ENCODE measurements at regions not wholly inside any gene's neighbourhood (a gene's known extent, or its start where the extent isn't known, plus 50 kb on each side); places are given as distances from the start of the nearest gene placed in this dataset.
"Not testable (repeated sequence)": the region's sequence is repeated elsewhere in the genome, so short reads cannot be mapped to it uniquely, and the experiment has no call there.

DNA sequence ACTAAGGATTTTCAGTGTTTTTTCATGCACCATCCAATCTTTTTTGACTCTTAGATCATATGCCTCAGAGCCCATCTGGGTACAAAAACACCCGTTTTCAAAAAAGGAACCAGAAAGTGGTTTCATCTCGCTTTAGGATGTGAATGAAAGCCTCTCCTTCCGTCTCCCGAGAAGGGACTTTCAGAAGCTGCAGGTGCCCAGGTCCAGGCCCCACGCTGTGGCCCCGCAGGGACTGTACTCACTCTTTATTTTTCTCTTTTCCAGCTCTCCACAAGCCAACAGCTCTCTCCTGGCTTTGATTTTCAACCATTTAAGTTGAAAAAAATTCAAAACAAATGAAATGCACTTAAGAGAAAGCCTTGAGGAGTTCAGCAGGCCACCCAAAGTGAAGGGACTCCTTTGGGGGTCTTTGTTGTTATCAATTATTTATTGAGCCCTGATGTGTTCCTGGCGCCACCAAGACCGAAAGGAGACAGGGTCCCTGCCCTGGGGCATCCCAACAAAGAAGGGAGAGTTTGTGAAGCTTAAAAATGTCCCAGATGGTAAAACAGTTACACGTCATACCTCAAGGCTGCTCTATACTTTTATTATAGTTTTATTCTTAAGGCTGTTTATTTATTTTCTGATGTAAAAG, 467.3 kb downstream of the PREX1 start:
- Histone ChIP-seq H3F3A (ENCODE audit: low read depth) (no peaks in the 10 kb centered on the region), H3K79me2 (ENCODE audit: low read depth) (no peaks in the 10 kb centered on the region), H3K9ac (no peak overlapping the region), H4K20me1 (ENCODE audit: low read depth) (no peaks in the 10 kb centered on the region), H3K27me3 (no peaks in the 10 kb centered on the region), H3K4me2 (no peak overlapping the region), H3K4me3 (no peak overlapping the region), H3K36me3 (no peaks in the 10 kb centered on the region), H3K27ac (no peak overlapping the region), H3K4me1 (peaks cover 6% of the 10 kb centered on the region), H3K9me3 (ENCODE audit: low read depth) (no peaks in the 10 kb centered on the region), H2AFZ (replicated peaks) (no peak overlapping the region)
- Mint-ChIP-seq H3K9me3 (peaks cover 19% of the 10 kb centered on the region), H3K4me3 (no peak overlapping the region), H3K4me1 (peaks cover 21% of the 10 kb centered on the region), H3K36me3 (peaks cover 2% of the 10 kb centered on the region), H3K27ac (no peak overlapping the region), H3K27me3 (ENCODE audit: insufficient read depth, low read depth) (peaks cover 35% of the 10 kb centered on the region)
- TF ChIP-seq EZH2phosphoT487 (IDR thresholded peaks at IDR 0.05) (no peak), CTCF (IDR thresholded peaks at IDR 0.05) (no peak), EZH2 (IDR thresholded peaks at IDR 0.05) (no peak)
- no peak for DNase-seq (ENCODE audit: low spot score)

GRCh38 chr20:48359692-48360341, 468.0 kb downstream of the PREX1 start:
- Histone ChIP-seq H2AFZ (replicated peaks) (no peak overlapping the region), H3F3A (ENCODE audit: low read depth) (no peaks in the 10 kb centered on the region), H3K27me3 (no peaks in the 10 kb centered on the region), H3K9me3 (ENCODE audit: low read depth) (no peaks in the 10 kb centered on the region), H3K4me2 (no peak overlapping the region), H4K20me1 (ENCODE audit: low read depth) (no peaks in the 10 kb centered on the region), H3K79me2 (ENCODE audit: low read depth) (no peaks in the 10 kb centered on the region), H3K4me1 (peaks cover 6% of the 10 kb centered on the region), H3K4me3 (no peak overlapping the region), H3K36me3 (no peaks in the 10 kb centered on the region), H3K9ac (no peak overlapping the region), H3K27ac (no peak overlapping the region)
- Mint-ChIP-seq H3K4me1 (peaks cover 21% of the 10 kb centered on the region), H3K27ac (no peak overlapping the region), H3K4me3 (no peak overlapping the region), H3K9me3 (peaks cover 17% of the 10 kb centered on the region), H3K27me3 (ENCODE audit: insufficient read depth, low read depth) (peaks cover 33% of the 10 kb centered on the region), H3K36me3 (peaks cover 2% of the 10 kb centered on the region)
- no peak for DNase-seq (ENCODE audit: low spot score)
- no peak for TF ChIP-seq CTCF (IDR thresholded peaks at IDR 0.05)

GRCh38 chr20:48359055-48359390, 468.8 kb downstream of the PREX1 start:
- H3K27me3 ChIP-seq; H3F3A ChIP-seq (ENCODE audit: low read depth); H3K9me3 ChIP-seq (ENCODE audit: low read depth); H3K79me2 ChIP-seq (ENCODE audit: low read depth); H3K27ac ChIP-seq; H3K36me3 ChIP-seq; H3K9ac ChIP-seq; H3K36me3 Mint-ChIP-seq; DNase-seq (ENCODE audit: low spot score); H3K4me3 Mint-ChIP-seq; H4K20me1 ChIP-seq (ENCODE audit: low read depth); H3K4me3 ChIP-seq; H2AFZ ChIP-seq (replicated peaks); H3K27ac Mint-ChIP-seq; H3K4me1 ChIP-seq; H3K4me2 ChIP-seq: not testable (repeated sequence)
- H3K4me1 Mint-ChIP-seq: peaks cover 21% of the 10 kb centered on the region
- peaks cover 14% of the 10 kb centered on the region for H3K9me3 Mint-ChIP-seq
- peaks cover 26% of the 10 kb centered on the region for H3K27me3 Mint-ChIP-seq (ENCODE audit: insufficient read depth, low read depth)
